Liver (tissue), 8 donors: ENCODE measurements at regions not wholly inside any gene's neighbourhood (a gene's known extent, or its start where the extent isn't known, plus 50 kb on each side); places are given as distances from the start of the nearest gene placed in this dataset.

Source experiments
- DNase-seq: peaks from one replicate; pipeline ENCODE4 v3.0.0-alpha.2; 2017; ENCODE audit warnings: low spot score
- H3K27ac ChIP-seq, 2 donors: one replicate each; pipeline ENCODE4 v1.7.0; 2013; ENCODE audit warnings: inconsistent platforms in 2 of 2, low read length in 2 of 2, control low read depth in 1 of 2, low read depth in 1 of 2, mild to moderate bottlenecking in 1 of 2
- H3K27me3 ChIP-seq, 4 donors: one replicate each; pipeline versions ENCODE4 v1.6.1 to v1.7.0; 2013; ENCODE audit warnings: low read length in 3 of 4, inconsistent platforms in 1 of 4, mild to moderate bottlenecking in 1 of 4, moderate library complexity in 1 of 4; ENCODE audit not compliant: control insufficient read depth in 4 of 4, insufficient read depth in 4 of 4
- H3K36me3 ChIP-seq, 4 donors: one replicate each; pipeline versions ENCODE4 v1.6.1 to v1.7.0; 2013; ENCODE audit warnings: low read length in 3 of 4, mild to moderate bottlenecking in 3 of 4, low read depth in 1 of 4, moderate library complexity in 1 of 4; ENCODE audit not compliant: control insufficient read depth in 4 of 4, insufficient read depth in 3 of 4
- H3K4me1 ChIP-seq, 4 donors: one replicate each; pipeline versions ENCODE4 v1.6.1 to v1.7.0; 2013; ENCODE audit warnings: low read length in 3 of 4, mild to moderate bottlenecking in 3 of 4, moderate library complexity in 1 of 4; ENCODE audit not compliant: control insufficient read depth in 4 of 4, insufficient read depth in 4 of 4
- H3K4me3 ChIP-seq, 3 donors: one replicate each; pipeline versions ENCODE4 v1.6.1 to v1.7.0; 2013; ENCODE audit warnings: low read length in 3 of 3, control low read depth in 1 of 3, low read depth in 1 of 3, mild to moderate bottlenecking in 1 of 3
- H3K9ac ChIP-seq, 2 donors: one replicate each; pipeline ENCODE4 v1.7.0; 2013; ENCODE audit warnings: low read length in 2 of 2, mild to moderate bottlenecking in 2 of 2, moderate library complexity in 2 of 2, control low read depth in 1 of 2, low read depth in 1 of 2
- H3K9me3 ChIP-seq, 4 donors: one replicate each; pipeline versions ENCODE4 v1.6.1 to v1.7.0; 2013; ENCODE audit warnings: low read length in 3 of 4; ENCODE audit not compliant: control insufficient read depth in 4 of 4
- CTCF ChIP-seq: fragments of 150-350 bp; IDR thresholded peaks from 2 replicates; pipeline ENCODE4 v1.5.1; 2017; ENCODE audit warnings: improper control_type of control experiment, low read depth, low read length; ENCODE audit not compliant: missing input control
- FOXA1 ChIP-seq: IDR thresholded peaks from 2 replicates; pipeline ENCODE4 v1.6.1; 2016; ENCODE audit warnings: antibody characterized with exemption
- FOXA2 ChIP-seq: IDR thresholded peaks from 2 replicates; pipeline ENCODE4 v1.6.1; 2016; ENCODE audit warnings: antibody characterized with exemption
- HNF4G ChIP-seq: IDR thresholded peaks from 2 replicates; pipeline ENCODE4 v1.6.1; 2016; ENCODE audit warnings: antibody characterized with exemption
- NR2F2 ChIP-seq: IDR thresholded peaks from 2 replicates; pipeline ENCODE4 v1.6.1; 2016; ENCODE audit warnings: antibody characterized with exemption
- RAD21 ChIP-seq, 2 donors: IDR thresholded peaks; 2 replicates each; pipeline ENCODE4 v1.6.1; 2016; ENCODE audit warnings: antibody characterized with exemption in 2 of 2, mild to moderate bottlenecking in 2 of 2
- RXRA ChIP-seq, 2 donors: IDR thresholded peaks; 2 replicates each; pipeline ENCODE4 v1.6.1; 2017 to 2018; ENCODE audit warnings: antibody characterized with exemption in 2 of 2, mild to moderate bottlenecking in 1 of 2
- SP1 ChIP-seq: IDR thresholded peaks from 2 replicates; pipeline ENCODE4 v1.6.1; 2018; ENCODE audit warnings: antibody characterized with exemption, mild to moderate bottlenecking
- TAF1 ChIP-seq: conservative IDR thresholded peaks from 2 replicates; pipeline ENCODE4 v1.6.1; 2016; ENCODE audit warnings: antibody characterized with exemption, mild to moderate bottlenecking
- YY1 ChIP-seq: IDR thresholded peaks from 2 replicates; pipeline ENCODE4 v1.6.1; 2016; ENCODE audit warnings: antibody characterized with exemption, mild to moderate bottlenecking
- WGBS: extraction: QIAGEN DNeasy Blood & Tissue Kit; methylation state at CpG from one replicate; pipeline ENCODE4 v1.1.7; 2013; 5-methylcytosine and 5-hydroxymethylcytosine counted together
- TF ChIP-seq, protein P1 (sequence below): IDR thresholded peaks from 2 replicates; pipeline ENCODE4 v1.6.1; 2016; ENCODE audit warnings: antibody characterized with exemption
- TF ChIP-seq, protein P2 (sequence below): IDR thresholded peaks from 2 replicates; pipeline ENCODE4 v1.6.1; 2016; ENCODE audit warnings: antibody characterized with exemption, mild to moderate bottlenecking
- TF ChIP-seq, protein P3 (sequence below): IDR thresholded peaks from 2 replicates; pipeline ENCODE4 v1.6.1; 2016; ENCODE audit warnings: antibody characterized with exemption
- donor health status: healthy.
- donor health status: healthy.
- donor health status: healthy.
- donor health status: healthy.
- donor health status: healthy.

- Histone ChIP-seq H3K27ac (no peak overlapping the region), H3K36me3 (no peaks in the 10 kb centered on the region), H3K9me3 (no peaks in the 10 kb centered on the region), H3K4me1 (no peaks in the 10 kb centered on the region), H3K9ac (no peak overlapping the region), H3K4me3 (no peak overlapping the region), H3K27me3 (peaks cover 0 to 5% (median 0%) of the 10 kb centered on the region in 4 donors)
- 81% methylated on average over 4 of the region's 4 CpGs for WGBS
- no peak for DNase-seq
- TF ChIP-seq RXRA (IDR thresholded peaks at IDR 0.05), result no peak
- TF ChIP-seq FOXA1, result no peak
- TF ChIP-seq FOXA2, result no peak
- no peak for TF ChIP-seq TAF1
- TF ChIP-seq, protein P1, sequence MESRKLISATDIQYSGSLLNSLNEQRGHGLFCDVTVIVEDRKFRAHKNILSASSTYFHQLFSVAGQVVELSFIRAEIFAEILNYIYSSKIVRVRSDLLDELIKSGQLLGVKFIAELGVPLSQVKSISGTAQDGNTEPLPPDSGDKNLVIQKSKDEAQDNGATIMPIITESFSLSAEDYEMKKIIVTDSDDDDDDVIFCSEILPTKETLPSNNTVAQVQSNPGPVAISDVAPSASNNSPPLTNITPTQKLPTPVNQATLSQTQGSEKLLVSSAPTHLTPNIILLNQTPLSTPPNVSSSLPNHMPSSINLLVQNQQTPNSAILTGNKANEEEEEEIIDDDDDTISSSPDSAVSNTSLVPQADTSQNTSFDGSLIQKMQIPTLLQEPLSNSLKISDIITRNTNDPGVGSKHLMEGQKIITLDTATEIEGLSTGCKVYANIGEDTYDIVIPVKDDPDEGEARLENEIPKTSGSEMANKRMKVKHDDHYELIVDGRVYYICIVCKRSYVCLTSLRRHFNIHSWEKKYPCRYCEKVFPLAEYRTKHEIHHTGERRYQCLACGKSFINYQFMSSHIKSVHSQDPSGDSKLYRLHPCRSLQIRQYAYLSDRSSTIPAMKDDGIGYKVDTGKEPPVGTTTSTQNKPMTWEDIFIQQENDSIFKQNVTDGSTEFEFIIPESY, result no peak
- TF ChIP-seq SP1, result no peak
- no peak for TF ChIP-seq NR2F2
- TF ChIP-seq, protein P2, sequence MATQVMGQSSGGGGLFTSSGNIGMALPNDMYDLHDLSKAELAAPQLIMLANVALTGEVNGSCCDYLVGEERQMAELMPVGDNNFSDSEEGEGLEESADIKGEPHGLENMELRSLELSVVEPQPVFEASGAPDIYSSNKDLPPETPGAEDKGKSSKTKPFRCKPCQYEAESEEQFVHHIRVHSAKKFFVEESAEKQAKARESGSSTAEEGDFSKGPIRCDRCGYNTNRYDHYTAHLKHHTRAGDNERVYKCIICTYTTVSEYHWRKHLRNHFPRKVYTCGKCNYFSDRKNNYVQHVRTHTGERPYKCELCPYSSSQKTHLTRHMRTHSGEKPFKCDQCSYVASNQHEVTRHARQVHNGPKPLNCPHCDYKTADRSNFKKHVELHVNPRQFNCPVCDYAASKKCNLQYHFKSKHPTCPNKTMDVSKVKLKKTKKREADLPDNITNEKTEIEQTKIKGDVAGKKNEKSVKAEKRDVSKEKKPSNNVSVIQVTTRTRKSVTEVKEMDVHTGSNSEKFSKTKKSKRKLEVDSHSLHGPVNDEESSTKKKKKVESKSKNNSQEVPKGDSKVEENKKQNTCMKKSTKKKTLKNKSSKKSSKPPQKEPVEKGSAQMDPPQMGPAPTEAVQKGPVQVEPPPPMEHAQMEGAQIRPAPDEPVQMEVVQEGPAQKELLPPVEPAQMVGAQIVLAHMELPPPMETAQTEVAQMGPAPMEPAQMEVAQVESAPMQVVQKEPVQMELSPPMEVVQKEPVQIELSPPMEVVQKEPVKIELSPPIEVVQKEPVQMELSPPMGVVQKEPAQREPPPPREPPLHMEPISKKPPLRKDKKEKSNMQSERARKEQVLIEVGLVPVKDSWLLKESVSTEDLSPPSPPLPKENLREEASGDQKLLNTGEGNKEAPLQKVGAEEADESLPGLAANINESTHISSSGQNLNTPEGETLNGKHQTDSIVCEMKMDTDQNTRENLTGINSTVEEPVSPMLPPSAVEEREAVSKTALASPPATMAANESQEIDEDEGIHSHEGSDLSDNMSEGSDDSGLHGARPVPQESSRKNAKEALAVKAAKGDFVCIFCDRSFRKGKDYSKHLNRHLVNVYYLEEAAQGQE, result no peak
- no peak for TF ChIP-seq YY1
- no peak for TF ChIP-seq RAD21 (IDR thresholded peaks at IDR 0.05)
- no peak for TF ChIP-seq HNF4G
- TF ChIP-seq, protein P3, sequence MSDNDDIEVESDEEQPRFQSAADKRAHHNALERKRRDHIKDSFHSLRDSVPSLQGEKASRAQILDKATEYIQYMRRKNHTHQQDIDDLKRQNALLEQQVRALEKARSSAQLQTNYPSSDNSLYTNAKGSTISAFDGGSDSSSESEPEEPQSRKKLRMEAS, result no peak
These were observed 73.0 kb upstream of the MYLIP start for GRCh38 chr6:16055852-16056251.

DNA sequence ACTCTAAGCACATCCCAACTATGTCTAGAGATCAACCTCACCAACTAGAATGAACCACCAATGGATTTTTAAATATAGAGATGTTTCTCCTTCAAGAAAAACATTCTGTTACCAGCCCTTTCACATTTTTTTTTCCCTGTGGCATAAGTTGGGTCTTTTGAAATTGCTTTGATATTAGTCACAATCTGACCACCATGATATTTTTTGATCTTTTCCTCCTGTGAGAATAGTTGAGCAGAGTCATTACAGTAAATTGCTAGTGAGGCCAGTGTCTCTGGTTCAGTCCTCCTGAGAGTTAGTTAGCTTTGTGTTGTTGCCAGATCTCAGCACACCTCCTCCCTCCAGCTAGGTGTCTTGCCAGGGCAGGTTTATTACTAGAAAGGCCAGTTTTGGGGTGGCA, 79.7 kb upstream of the MYLIP start:
- H3K4me3 ChIP-seq, result no peak overlapping the region
- no peak for DNase-seq

More for the DNA sequence above, 79.7 kb upstream of the MYLIP start:
- Histone ChIP-seq H3K4me1 (no peaks in the 10 kb centered on the region), H3K9me3 (no peaks in the 10 kb centered on the region), H3K36me3 (no peaks in the 10 kb centered on the region), H3K27ac (no peak overlapping the region), H3K9ac (no peak overlapping the region), H3K27me3 (no peaks in the 10 kb centered on the region)
- TF ChIP-seq, protein P2, result no peak
- TF ChIP-seq CTCF (no peak), FOXA1 (no peak), TAF1 (no peak)
- TF ChIP-seq, protein P1, result no peak
